ENCODE measurements at regions not wholly inside any gene's neighbourhood (a gene's known extent, or its start where the extent isn't known, plus 50 kb on each side); places are given as distances from the start of the nearest gene placed in this dataset.

DNA sequence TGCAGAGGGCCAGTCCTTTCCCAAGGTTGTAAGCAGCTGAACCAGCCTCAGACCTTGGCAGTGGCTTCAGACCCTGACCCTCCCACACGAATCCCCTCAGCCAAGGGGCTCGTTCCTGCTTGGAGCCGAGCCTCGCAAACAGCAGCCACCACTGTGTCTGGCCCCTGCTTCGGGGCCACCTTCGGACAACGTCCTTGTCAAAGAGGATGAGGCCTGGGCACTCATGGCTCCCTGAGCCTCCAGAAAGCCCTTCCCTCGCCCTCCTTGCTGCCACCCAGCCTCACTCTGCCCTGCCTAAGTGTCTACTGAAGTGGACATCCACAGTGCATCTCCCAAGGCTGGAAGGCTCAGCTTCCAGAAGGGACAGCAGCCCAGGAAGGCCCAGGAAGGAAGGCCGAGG is 161.7 kb downstream of the OLFM1 start:
- TF ChIP-seq, protein P1, sequence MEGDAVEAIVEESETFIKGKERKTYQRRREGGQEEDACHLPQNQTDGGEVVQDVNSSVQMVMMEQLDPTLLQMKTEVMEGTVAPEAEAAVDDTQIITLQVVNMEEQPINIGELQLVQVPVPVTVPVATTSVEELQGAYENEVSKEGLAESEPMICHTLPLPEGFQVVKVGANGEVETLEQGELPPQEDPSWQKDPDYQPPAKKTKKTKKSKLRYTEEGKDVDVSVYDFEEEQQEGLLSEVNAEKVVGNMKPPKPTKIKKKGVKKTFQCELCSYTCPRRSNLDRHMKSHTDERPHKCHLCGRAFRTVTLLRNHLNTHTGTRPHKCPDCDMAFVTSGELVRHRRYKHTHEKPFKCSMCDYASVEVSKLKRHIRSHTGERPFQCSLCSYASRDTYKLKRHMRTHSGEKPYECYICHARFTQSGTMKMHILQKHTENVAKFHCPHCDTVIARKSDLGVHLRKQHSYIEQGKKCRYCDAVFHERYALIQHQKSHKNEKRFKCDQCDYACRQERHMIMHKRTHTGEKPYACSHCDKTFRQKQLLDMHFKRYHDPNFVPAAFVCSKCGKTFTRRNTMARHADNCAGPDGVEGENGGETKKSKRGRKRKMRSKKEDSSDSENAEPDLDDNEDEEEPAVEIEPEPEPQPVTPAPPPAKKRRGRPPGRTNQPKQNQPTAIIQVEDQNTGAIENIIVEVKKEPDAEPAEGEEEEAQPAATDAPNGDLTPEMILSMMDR (IDR thresholded peaks at IDR 0.05): no peak
- TF ChIP-seq EZH2 (IDR thresholded peaks at IDR 0.05): no peak
- no peak for TF ChIP-seq EZH2phosphoT487 (IDR thresholded peaks at IDR 0.05)
